SH-SY5Y (cell line): ENCODE measurements at regions not wholly inside any gene's neighbourhood (a gene's known extent, or its start where the extent isn't known, plus 50 kb on each side); places are given as distances from the start of the nearest gene placed in this dataset.

Experiments used
- GATA2 ChIP-seq: IDR thresholded peaks from 2 replicates; pipeline ENCODE4 v1.6.1; 2011; ENCODE audit warnings: mild to moderate bottlenecking, low read depth, low read length
- GATA3 ChIP-seq: IDR thresholded peaks from 2 replicates; pipeline ENCODE4 v1.6.1; 2011; ENCODE audit warnings: low read depth, mild to moderate bottlenecking, low read length, moderate library complexity

DNA sequence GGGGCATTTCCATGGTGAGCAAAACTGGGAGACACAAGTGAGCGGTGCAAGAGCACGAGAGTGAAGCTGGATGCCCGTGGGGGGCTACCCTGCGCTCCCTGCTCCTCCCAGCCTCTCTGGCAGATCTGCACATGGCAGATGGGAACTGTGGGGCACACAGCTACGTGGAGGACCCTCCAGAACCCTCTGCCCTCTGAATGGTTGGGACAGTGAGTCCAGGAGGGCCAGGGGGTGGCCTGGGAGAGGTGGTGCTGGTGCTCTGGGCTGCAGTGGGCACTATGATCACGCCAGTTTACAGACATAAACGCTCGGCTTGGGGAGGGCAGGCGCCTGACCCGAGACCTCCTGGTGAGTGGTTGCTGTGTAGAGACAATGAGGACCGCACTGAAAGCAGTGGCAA, 205.9 kb downstream of the CTTN start:
- TF ChIP-seq GATA3 (no peak), GATA2 (no peak)
